H1 (cell line): ENCODE measurements at regions not wholly inside any gene's neighbourhood (a gene's known extent, or its start where the extent isn't known, plus 50 kb on each side); places are given as distances from the start of the nearest gene placed in this dataset.

ENCODE experiments used
- BCL11A ChIP-seq, 2 experiments: IDR thresholded peaks; one replicate each; pipeline ENCODE4 v1.6.1; 2011; ENCODE audit warnings: low read depth in 2 of 2, low read length in 2 of 2, mild to moderate bottlenecking in 2 of 2
- GABPA ChIP-seq: IDR thresholded peaks from 2 replicates; pipeline ENCODE4 v1.6.1; 2011; ENCODE audit warnings: mild to moderate bottlenecking, low read length, moderate library complexity, borderline replicate concordance; ENCODE audit not compliant: insufficient read depth
- RBBP5 ChIP-seq: IDR thresholded peaks from 2 replicates; pipeline ENCODE4 v1.7.1; 2012; ENCODE audit warnings: low read depth, mild to moderate bottlenecking, inconsistent platforms, low read length, moderate library complexity, borderline replicate concordance
- SP4 ChIP-seq: IDR thresholded peaks from 2 replicates; pipeline ENCODE4 v1.6.1; 2012; ENCODE audit warnings: low read length, inconsistent platforms

DNA sequence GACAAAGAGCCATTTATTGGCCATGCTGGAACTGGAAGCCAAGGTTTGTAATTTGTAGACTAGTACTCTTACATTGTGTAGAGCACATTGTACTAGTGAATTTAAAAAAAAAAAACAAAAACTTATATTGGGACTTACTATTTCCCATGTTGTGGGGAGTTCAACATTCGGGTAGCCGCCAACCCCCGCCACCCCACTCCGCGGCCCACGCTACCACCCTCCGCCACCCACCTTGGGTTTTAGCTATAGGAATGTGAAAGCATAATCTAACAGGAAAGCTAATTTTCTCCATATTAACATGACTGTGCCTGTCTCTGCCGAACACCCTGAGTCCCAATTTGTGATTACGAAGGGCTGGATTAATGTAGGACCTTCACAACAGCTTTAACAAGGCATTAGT, 275.8 kb downstream of the FIGN start (continued):
- no peak for TF ChIP-seq SP4
- TF ChIP-seq GABPA = no peak
- TF ChIP-seq RBBP5 = no peak
- TF ChIP-seq BCL11A (IDR thresholded peaks at IDR 0.05; ENCODE audit: low read depth in 2 of 2, low read length in 2 of 2) = no peak
